Keratinocyte (primary cell): ENCODE measurements at regions not wholly inside any gene's neighbourhood (a gene's known extent, or its start where the extent isn't known, plus 50 kb on each side); places are given as distances from the start of the nearest gene placed in this dataset.

Experiments
- DNase-seq: peaks from one replicate; pipeline ENCODE4 v3.0.0-alpha.2; 2011; ENCODE audit warnings: low read depth, missing footprints, low spot score
- FAIRE-seq: peaks from 2 replicates; lab custom pipeline; 2011; peaks lifted over from hg19 to GRCh38; lab: Jason Lieb, UNC
- H2AFZ ChIP-seq: 2 replicates; pipeline ENCODE4 v1.6.0; 2012; ENCODE audit warnings: low read length, control low read depth, inconsistent platforms; ENCODE audit not compliant: control insufficient read depth
- H3K27ac ChIP-seq: 2 replicates; pipeline ENCODE4 v1.5.1; 2011; ENCODE audit warnings: low read length; ENCODE audit not compliant: control insufficient read depth, insufficient read depth
- H3K27me3 ChIP-seq: 3 replicates; pipeline ENCODE4 v1.6.0; 2011; ENCODE audit warnings: low read length; ENCODE audit not compliant: control insufficient read depth, insufficient read depth; ENCODE audit errors: extremely low read depth
- H3K36me3 ChIP-seq, 2 experiments: 2 replicates in 1 of 2; 3 replicates in 1 of 2; pipeline ENCODE4 v1.5.1; 2011; ENCODE audit warnings: low read length in 2 of 2, mild to moderate bottlenecking in 1 of 2; ENCODE audit not compliant: control insufficient read depth in 2 of 2, insufficient read depth in 2 of 2; ENCODE audit errors: extremely low read depth in 1 of 2
- H3K4me1 ChIP-seq: 3 replicates; pipeline ENCODE4 v1.5.1; 2011; ENCODE audit warnings: low read length; ENCODE audit not compliant: control insufficient read depth, insufficient read depth; ENCODE audit errors: extremely low read depth
- H3K4me2 ChIP-seq: 3 replicates; pipeline ENCODE4 v1.6.0; 2011; ENCODE audit warnings: low read depth, low read length; ENCODE audit not compliant: control insufficient read depth, insufficient read depth; ENCODE audit errors: extremely low read depth
- H3K4me3 ChIP-seq, 3 experiments: fragments of 200-600 bp in 1 of 3; sonication (generic) in 1 of 3; 2 replicates in 2 of 3; 3 replicates in 1 of 3; pipeline ENCODE4 v1.5.1; 2011 to 2016; ENCODE audit warnings: low read length in 3 of 3, mild to moderate bottlenecking in 3 of 3, control low read depth in 2 of 3, inconsistent platforms in 1 of 3, low read depth in 1 of 3, mixed read lengths in 1 of 3, mixed run types in 1 of 3, moderate library complexity in 1 of 3; ENCODE audit not compliant: control insufficient read depth in 2 of 3, insufficient read depth in 2 of 3; ENCODE audit errors: extremely low read depth in 1 of 3
- H3K79me2 ChIP-seq: 2 replicates; pipeline ENCODE4 v1.6.0; 2012; ENCODE audit warnings: low read length; ENCODE audit not compliant: control insufficient read depth, insufficient read depth
- H3K9ac ChIP-seq: 3 replicates; pipeline ENCODE4 v1.6.0; 2011; ENCODE audit warnings: low read length; ENCODE audit not compliant: control insufficient read depth, insufficient read depth; ENCODE audit errors: extremely low read depth
- H3K9me1 ChIP-seq: 3 replicates; pipeline ENCODE4 v1.6.0; 2011; ENCODE audit warnings: low read length; ENCODE audit not compliant: control insufficient read depth, insufficient read depth; ENCODE audit errors: extremely low read depth
- H3K9me3 ChIP-seq: 2 replicates; pipeline ENCODE4 v1.5.1; 2012; ENCODE audit warnings: low read depth, low read length; ENCODE audit not compliant: control insufficient read depth
- H4K20me1 ChIP-seq: 3 replicates; pipeline ENCODE4 v1.6.0; 2011; ENCODE audit warnings: low read length; ENCODE audit not compliant: control insufficient read depth, insufficient read depth; ENCODE audit errors: extremely low read depth
- EZH2 ChIP-seq: IDR thresholded peaks from one replicate; pipeline ENCODE4 v1.6.1; 2012; ENCODE audit warnings: inconsistent platforms, mild to moderate bottlenecking, low read length, moderate library complexity
- dilution Hi-C: fragments of 300-500 bp; cut with MboI; formaldehyde crosslinking; loops from one replicate; pipeline ENCODE4 v1.7.0; 2020; ENCODE audit warnings: low sequenced_read_pairs; ENCODE audit not compliant: extremely low pct_ligation_motif_present
- TF ChIP-seq, protein P1 (sequence below), 3 experiments: IDR thresholded peaks in 1 of 3; conservative IDR thresholded peaks in 1 of 3; optimal IDR thresholded peaks in 1 of 3; 2 replicates in 2 of 3; 3 replicates in 1 of 3; pipeline versions ENCODE3 to v1.5.1; 2011; ENCODE audit warnings: low read length in 3 of 3, mild to moderate bottlenecking in 3 of 3, moderate library complexity in 2 of 3, control low read depth in 1 of 3, inconsistent platforms in 1 of 3; ENCODE audit not compliant: insufficient read depth in 2 of 3; ENCODE audit errors: extremely low read depth in 1 of 3

DNA sequence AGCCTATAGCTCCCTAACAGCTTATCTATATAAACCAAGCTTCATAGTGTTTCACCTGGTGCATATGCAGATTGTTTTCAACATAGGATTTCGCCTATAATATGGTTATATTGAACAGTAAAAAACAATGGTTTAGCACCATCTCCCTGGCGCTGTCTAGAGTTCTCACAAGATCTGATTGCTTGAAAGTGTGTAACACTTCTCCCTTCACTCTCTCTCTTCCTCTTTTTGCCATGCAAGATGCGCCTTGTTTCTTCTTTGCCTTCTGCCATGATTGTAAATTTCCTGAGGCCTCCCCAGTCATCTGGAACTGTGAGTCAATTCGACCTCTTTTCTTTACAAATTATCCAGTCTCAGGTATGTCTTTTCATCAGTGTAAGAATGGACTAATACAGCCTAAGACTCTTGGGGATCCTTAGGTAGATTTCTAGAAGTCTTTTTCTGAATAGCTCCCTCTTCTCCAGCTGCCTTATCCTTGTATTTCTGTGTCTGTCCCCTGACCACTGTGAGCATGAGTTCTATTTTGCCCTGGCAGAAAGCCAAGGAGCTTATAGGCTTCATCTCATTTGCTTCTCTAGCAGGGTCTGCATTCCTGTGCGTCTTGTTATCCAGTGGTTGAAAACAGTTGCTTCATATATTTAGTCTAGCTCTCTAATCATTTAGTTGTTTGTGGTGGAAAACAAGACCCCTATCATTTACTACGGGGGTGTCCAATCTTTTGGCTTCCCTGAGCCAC lies 401.6 kb downstream of the GPD2 start:
- Histone ChIP-seq H2AFZ (no peak overlapping the region), H3K4me2 (no peak overlapping the region), H3K9me3 (no peaks in the 10 kb centered on the region), H3K4me1 (no peaks in the 10 kb centered on the region), H3K9ac (no peak overlapping the region), H3K36me3 (no peaks in the 10 kb centered on the region), H3K79me2 (no peaks in the 10 kb centered on the region), H3K4me3 (no peak overlapping the region), H3K27me3 (no peaks in the 10 kb centered on the region), H4K20me1 (no peaks in the 10 kb centered on the region), H3K9me1 (no peaks in the 10 kb centered on the region), H3K27ac (no peak overlapping the region)
- FAIRE-seq (no peak), DNase-seq (no peak)
- dilution Hi-C loops, result no loop called here
- TF ChIP-seq, protein P1, sequence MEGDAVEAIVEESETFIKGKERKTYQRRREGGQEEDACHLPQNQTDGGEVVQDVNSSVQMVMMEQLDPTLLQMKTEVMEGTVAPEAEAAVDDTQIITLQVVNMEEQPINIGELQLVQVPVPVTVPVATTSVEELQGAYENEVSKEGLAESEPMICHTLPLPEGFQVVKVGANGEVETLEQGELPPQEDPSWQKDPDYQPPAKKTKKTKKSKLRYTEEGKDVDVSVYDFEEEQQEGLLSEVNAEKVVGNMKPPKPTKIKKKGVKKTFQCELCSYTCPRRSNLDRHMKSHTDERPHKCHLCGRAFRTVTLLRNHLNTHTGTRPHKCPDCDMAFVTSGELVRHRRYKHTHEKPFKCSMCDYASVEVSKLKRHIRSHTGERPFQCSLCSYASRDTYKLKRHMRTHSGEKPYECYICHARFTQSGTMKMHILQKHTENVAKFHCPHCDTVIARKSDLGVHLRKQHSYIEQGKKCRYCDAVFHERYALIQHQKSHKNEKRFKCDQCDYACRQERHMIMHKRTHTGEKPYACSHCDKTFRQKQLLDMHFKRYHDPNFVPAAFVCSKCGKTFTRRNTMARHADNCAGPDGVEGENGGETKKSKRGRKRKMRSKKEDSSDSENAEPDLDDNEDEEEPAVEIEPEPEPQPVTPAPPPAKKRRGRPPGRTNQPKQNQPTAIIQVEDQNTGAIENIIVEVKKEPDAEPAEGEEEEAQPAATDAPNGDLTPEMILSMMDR (optimal IDR thresholded peaks at IDR 0.05 in 1 of 3, IDR thresholded peaks at IDR 0.05 in 1 of 3, conservative IDR thresholded peaks at IDR 0.05 in 1 of 3; ENCODE audit: extremely low read depth in 1 of 3, insufficient read depth in 2 of 3, low read length in 3 of 3), result no peak
- TF ChIP-seq EZH2, result no peak

DNA sequence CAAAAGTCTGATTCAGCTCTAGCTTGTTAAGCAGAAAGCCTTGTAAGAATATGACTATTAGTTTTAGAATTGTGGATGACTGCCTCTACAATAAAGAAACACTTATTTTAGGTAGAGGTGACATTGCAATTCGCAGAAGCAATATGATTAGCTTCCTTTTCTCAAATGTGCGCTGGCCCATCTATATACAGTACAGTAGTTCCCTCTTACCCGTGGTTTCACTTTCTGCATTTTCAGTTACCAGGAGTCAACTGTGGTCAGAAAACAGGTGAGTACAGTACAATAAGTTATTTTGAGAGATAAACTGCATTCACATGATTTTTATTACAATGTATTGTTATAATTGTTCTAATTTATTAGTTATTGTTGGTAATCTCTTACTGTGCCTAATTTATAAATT lies 405.1 kb downstream of the GPD2 start:
- H3K4me1 ChIP-seq, result peaks cover 4% of the 10 kb centered on the region
- no peaks in the 10 kb centered on the region for H3K27me3 ChIP-seq
- H3K9ac ChIP-seq, result no peak overlapping the region
- H4K20me1 ChIP-seq, result no peaks in the 10 kb centered on the region
- no peak overlapping the region for H3K4me2 ChIP-seq
- no peaks in the 10 kb centered on the region for H3K36me3 ChIP-seq
- no peak overlapping the region for H3K4me3 ChIP-seq
- H3K27ac ChIP-seq, result no peak overlapping the region
- H3K9me3 ChIP-seq, result no peaks in the 10 kb centered on the region
- no peaks in the 10 kb centered on the region for H3K79me2 ChIP-seq
- FAIRE-seq (no peak), DNase-seq (no peak)
- no peak overlapping the region for H2AFZ ChIP-seq
- TF ChIP-seq, protein P1 (optimal IDR thresholded peaks at IDR 0.05 in 1 of 3, IDR thresholded peaks at IDR 0.05 in 1 of 3, conservative IDR thresholded peaks at IDR 0.05 in 1 of 3; ENCODE audit: extremely low read depth in 1 of 3, insufficient read depth in 2 of 3, low read length in 3 of 3), result no peak
- no peak for TF ChIP-seq EZH2
- no peaks in the 10 kb centered on the region for H3K9me1 ChIP-seq
- dilution Hi-C loops, result no loop called here
